GM12865 (cell line): ENCODE measurements at regions not wholly inside any gene's neighbourhood (a gene's known extent, or its start where the extent isn't known, plus 50 kb on each side); places are given as distances from the start of the nearest gene placed in this dataset.

Source experiments
- DNase-seq: peaks from one replicate; pipeline ENCODE4 v3.0.0; 2010; ENCODE audit warnings: low read depth
- H3K4me3 ChIP-seq: 2 replicates; pipeline ENCODE4 v1.5.1; 2011; ENCODE audit warnings: mild to moderate bottlenecking, low read depth, low read length, control low read depth
- TF ChIP-seq, protein P1 (sequence below): IDR thresholded peaks from 2 replicates; pipeline ENCODE4 v1.5.1; 2011; ENCODE audit warnings: low read length, control low read depth, low read depth, inconsistent platforms; ENCODE audit not compliant: insufficient read depth; ENCODE audit errors: missing control alignments

DNA sequence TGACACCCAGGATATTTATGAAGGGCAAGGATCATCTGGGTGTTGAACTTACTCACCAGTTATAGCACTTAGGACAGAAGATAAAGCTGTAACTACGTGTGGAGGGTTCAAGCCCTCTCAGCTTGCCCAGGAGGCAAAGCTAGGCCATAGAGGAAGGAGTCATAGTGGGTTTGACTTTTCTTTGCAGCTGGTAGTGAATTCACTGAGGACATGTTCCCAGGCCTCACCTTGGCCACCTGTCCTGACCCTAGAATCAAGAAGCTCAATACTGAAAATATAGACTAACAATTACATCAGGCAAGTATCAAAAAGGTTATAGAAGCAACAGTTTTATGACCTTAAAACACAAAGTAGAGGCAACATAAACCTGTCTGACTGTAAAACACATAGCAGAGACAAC lies 1207.7 kb downstream of the SLITRK1 start:
- TF ChIP-seq, protein P1, sequence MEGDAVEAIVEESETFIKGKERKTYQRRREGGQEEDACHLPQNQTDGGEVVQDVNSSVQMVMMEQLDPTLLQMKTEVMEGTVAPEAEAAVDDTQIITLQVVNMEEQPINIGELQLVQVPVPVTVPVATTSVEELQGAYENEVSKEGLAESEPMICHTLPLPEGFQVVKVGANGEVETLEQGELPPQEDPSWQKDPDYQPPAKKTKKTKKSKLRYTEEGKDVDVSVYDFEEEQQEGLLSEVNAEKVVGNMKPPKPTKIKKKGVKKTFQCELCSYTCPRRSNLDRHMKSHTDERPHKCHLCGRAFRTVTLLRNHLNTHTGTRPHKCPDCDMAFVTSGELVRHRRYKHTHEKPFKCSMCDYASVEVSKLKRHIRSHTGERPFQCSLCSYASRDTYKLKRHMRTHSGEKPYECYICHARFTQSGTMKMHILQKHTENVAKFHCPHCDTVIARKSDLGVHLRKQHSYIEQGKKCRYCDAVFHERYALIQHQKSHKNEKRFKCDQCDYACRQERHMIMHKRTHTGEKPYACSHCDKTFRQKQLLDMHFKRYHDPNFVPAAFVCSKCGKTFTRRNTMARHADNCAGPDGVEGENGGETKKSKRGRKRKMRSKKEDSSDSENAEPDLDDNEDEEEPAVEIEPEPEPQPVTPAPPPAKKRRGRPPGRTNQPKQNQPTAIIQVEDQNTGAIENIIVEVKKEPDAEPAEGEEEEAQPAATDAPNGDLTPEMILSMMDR: no peak
- DNase-seq: no peak
- no peak overlapping the region for H3K4me3 ChIP-seq

DNA sequence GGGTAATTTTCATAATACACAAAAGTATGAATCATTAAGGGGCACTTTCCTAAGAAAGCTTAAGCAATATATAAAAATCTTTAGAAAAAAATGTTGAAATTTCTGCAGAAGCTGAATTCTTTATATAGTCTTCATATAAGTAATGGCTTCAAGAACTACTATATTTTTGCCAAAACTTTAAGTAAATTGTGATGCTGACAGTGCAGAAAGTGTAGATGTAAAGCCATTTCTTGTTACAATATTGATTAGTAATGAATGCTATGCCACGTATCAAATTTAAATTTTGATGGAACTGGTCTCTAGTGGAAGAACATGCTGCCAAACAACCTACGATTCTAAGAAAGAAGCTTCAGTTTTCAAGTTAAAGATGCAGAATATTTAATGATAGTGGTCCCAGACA lies 1210.0 kb downstream of the SLITRK1 start:
- H3K4me3 ChIP-seq: no peak overlapping the region
- no peak for DNase-seq
- TF ChIP-seq, protein P1: no peak

DNA sequence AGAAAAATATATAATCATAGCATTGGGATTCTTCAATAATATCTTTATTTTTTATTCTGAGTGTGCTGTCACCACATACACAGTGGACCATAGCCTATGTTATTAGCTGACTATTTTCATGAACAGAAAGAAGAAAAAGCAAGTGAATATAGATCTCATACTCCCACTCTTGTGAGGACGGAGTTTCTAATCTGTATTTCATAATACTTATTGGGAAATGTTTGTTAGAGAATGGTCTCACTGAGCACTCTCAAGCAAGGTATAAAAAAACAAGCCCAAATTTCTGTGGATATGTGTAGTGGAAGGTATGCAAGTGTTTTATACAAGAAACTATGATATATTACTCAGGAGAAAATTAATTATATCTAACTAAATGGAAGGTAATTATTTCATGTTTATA lies 1218.1 kb downstream of the SLITRK1 start:
- H3K4me3 ChIP-seq: no peak overlapping the region
- TF ChIP-seq, protein P1: no peak
- no peak for DNase-seq

DNA sequence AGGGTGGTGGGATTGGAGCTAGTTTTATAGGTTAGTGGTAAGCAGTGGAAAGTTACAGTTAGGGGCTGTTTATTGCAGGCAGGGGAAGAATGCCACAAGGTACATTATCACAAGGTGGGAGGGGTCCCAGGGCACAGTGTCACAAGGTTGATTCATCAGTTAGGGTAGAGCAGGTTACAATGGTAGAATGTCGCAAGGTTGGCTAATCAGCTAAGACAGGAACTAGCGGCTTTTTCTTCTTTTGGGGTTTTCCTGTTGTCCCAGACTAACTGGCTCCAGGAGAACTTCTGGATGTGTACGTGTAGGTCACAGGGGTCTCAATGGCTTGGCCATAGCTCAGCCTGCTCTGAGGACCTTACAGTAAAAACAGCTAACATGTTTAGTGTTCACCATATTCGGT lies 1221.1 kb downstream of the SLITRK1 start:
- TF ChIP-seq, protein P1: no peak
- DNase-seq: no peak
- H3K4me3 ChIP-seq: no peak overlapping the region

DNA sequence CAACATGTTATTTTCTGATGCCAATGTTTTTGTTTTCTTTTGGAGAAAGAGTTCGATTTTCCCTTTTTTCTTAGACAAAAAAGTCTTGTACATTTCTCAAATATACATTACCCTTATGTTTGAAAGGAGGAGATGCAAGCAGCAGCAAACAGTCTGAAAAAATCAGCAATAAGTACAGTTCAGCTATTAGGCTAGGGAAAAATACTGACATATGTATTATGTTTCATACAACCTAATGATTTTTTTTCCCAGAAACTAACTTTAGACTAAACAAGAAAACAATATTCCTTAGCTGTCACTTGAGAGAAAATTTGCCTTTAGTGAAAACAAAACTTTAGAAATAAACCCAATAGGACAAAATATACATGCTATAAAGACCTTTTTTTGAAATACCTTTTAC lies 1223.5 kb downstream of the SLITRK1 start:
- no peak for DNase-seq
- TF ChIP-seq, protein P1: no peak

DNA sequence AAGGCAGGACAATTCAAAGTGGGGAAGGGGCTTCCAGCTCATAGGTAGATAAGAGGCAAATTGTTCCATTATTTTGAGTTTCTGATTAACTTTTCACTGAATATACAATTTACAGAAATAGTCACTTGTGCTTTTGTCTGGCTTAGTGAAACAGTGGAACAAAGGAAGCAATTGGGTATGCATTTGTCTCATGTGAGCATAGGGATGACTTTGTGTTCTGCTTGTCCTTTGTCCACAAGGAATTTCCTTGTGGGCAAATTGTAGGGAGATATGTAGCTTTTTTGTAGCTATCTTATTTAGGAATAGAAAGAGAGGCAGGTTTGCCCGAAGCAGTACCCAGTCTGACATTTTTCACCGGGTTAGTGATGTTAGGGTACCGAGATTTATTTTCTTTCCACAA lies 1224.8 kb downstream of the SLITRK1 start:
- DNase-seq: no peak
- TF ChIP-seq, protein P1: no peak
- no peak overlapping the region for H3K4me3 ChIP-seq

More for the DNA sequence above, 1223.5 kb downstream of the SLITRK1 start:
- H3K4me3 ChIP-seq: no peak overlapping the region

DNA sequence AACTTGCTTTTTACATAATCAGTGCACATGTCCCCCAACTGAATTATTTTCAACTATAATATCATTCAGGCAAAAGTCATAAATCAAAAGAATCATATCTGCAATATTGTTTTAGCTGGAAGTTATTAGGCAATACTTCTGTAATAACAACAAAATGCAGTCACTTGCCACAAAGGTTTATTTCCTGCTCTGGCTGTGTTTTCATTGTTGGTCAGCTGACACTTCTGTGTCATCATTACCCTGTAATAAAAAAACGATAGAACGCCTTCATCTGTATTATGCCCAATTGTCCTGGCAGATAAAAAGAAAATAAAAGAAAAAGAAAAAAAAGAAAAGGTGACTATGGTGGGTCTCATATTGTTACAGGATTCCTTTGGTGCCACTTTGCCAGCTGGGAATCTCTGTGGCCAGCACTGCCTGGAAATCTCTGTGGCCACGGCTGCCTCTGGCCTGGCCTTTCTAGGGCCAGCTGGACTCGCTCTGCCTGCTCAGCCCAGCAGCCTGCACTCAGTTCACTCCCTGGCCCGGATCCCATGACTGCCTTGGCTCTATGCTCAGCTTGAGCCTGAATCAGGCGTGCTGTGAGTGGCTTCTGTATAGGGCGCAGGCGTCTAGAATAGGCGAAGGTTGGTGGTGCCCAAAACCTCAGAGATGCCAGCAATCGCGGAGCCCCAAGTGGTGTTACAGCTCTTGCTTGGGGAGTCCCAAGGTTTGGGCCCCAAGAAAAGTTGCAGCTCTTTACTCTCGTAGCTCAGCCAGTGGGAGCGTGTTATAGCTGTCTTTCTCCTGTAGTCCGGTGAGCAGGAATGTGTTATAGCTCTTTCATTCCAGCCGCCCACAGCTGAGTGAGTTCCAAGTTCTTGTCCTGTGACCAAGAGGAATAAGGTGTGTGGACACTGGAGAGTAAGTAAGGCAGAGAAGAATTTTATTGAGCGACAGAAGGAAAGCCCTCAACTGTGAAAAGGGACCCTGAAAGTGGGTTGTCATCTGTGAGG lies 1227.1 kb downstream of the SLITRK1 start:
- DNase-seq: no peak
- H3K4me3 ChIP-seq: no peak overlapping the region
- TF ChIP-seq, protein P1: no peak
